Astrocyte of the spinal cord (primary cell): ENCODE measurements at regions not wholly inside any gene's neighbourhood (a gene's known extent, or its start where the extent isn't known, plus 50 kb on each side); places are given as distances from the start of the nearest gene placed in this dataset.

Experiments used
- DNase-seq: peaks from one replicate; pipeline ENCODE4 v3.0.0; 2011; ENCODE audit warnings: low read depth, low spot score
- H3K4me3 ChIP-seq: 2 replicates; pipeline ENCODE4 v1.5.1; 2011; ENCODE audit warnings: low read depth, mild to moderate bottlenecking, low read length, moderate library complexity
- CTCF ChIP-seq: IDR thresholded peaks from 2 replicates; pipeline ENCODE4 v1.5.1; 2012; ENCODE audit warnings: low read depth, mild to moderate bottlenecking, low read length, inconsistent platforms
- in situ Hi-C: cut with HindIII; loops from 2 replicates; pipeline ENCODE4 v1.10.0; 2017; ENCODE audit warnings: low sequenced_read_pairs

- in situ Hi-C loops: no loop called here
- peak; percentile 93 for TF ChIP-seq CTCF
- no peak overlapping the region for H3K4me3 ChIP-seq
- DNase-seq: peak; percentile 64
Measured at GRCh38 chr2:165015052-165015642, 59.8 kb upstream of the SLC38A11 start.

- in situ Hi-C loops: no loop called here
- no peak for DNase-seq
- no peak for TF ChIP-seq CTCF
- H3K4me3 ChIP-seq: no peak overlapping the region
Measured at GRCh38 chr2:165013944-165014619, 58.8 kb upstream of the SLC38A11 start.

GRCh38 chr2:165011199-165011598 is 55.9 kb upstream of the SLC38A11 start:
- H3K4me3 ChIP-seq: no peak overlapping the region
- in situ Hi-C loops: no loop called here
- no peak for TF ChIP-seq CTCF
- DNase-seq: no peak

GRCh38 chr2:165010556-165010955 is 55.2 kb upstream of the SLC38A11 start:
- H3K4me3 ChIP-seq: no peak overlapping the region
- in situ Hi-C loops: no loop called here
- TF ChIP-seq CTCF: no peak
- no peak for DNase-seq

- no peak for DNase-seq
- H3K4me3 ChIP-seq: no peak overlapping the region
- TF ChIP-seq CTCF: no peak
- in situ Hi-C loops: no loop called here
Measured at GRCh38 chr2:165009466-165009865, 54.1 kb upstream of the SLC38A11 start.

GRCh38 chr2:165008730-165009315 is 53.5 kb upstream of the SLC38A11 start:
- TF ChIP-seq CTCF: no peak
- no peak for DNase-seq
- in situ Hi-C loops: no loop called here
- no peak overlapping the region for H3K4me3 ChIP-seq
